Thymus (tissue), 11 donors: ENCODE measurements at regions not wholly inside any gene's neighbourhood (a gene's known extent, or its start where the extent isn't known, plus 50 kb on each side); places are given as distances from the start of the nearest gene placed in this dataset.

ENCODE experiments used
- DNase-seq, 9 donors: peaks; one replicate each; pipeline ENCODE4 v3.0.0-alpha.2; 2013; ENCODE audit warnings: low spot score in 9 of 9, low read depth in 6 of 9, missing footprints in 1 of 9
- H3K27ac ChIP-seq, 2 donors: one replicate each; pipeline ENCODE4 v1.5.1; 2013; ENCODE audit warnings: control low read depth in 1 of 2, low read depth in 1 of 2, low read length in 1 of 2, mild to moderate bottlenecking in 1 of 2, moderate library complexity in 1 of 2
- H3K27me3 ChIP-seq, 2 donors: one replicate each; pipeline ENCODE4 v1.5.1; 2013; ENCODE audit warnings: low read length in 1 of 2; ENCODE audit not compliant: control insufficient read depth in 2 of 2, insufficient read depth in 1 of 2
- H3K36me3 ChIP-seq, 2 donors: one replicate each; pipeline ENCODE4 v1.5.1; 2013; ENCODE audit warnings: low read length in 1 of 2, mild to moderate bottlenecking in 1 of 2, moderate library complexity in 1 of 2; ENCODE audit not compliant: control insufficient read depth in 2 of 2, insufficient read depth in 2 of 2
- H3K4me1 ChIP-seq, 2 donors: one replicate each; pipeline ENCODE4 v1.5.1; 2013; ENCODE audit warnings: low read length in 2 of 2; ENCODE audit not compliant: control insufficient read depth in 2 of 2, insufficient read depth in 2 of 2
- H3K4me3 ChIP-seq, 2 donors: one replicate each; pipeline ENCODE4 v1.5.1; 2013; ENCODE audit warnings: low read length in 2 of 2, control low read depth in 1 of 2, mild to moderate bottlenecking in 1 of 2
- H3K9me3 ChIP-seq, 2 donors: one replicate each; pipeline ENCODE4 v1.5.1; 2013; ENCODE audit warnings: low read length in 1 of 2, mild to moderate bottlenecking in 1 of 2; ENCODE audit not compliant: control insufficient read depth in 2 of 2, insufficient read depth in 1 of 2
- WGBS: extraction: QIAGEN DNeasy Blood & Tissue Kit; methylation state at CpG from one replicate; pipeline ENCODE4 v1.1.7; 2013; 5-methylcytosine and 5-hydroxymethylcytosine counted together
- donor health status: healthy.

- WGBS: 94% methylated on average over 1 of the region's 1 CpG
- H3K27me3 ChIP-seq: no peaks in the 10 kb centered on the region
Observed at GRCh38 chr20:55386686-55387085, 618.6 kb downstream of the CBLN4 start.

GRCh38 chr20:55375920-55376319, 629.4 kb downstream of the CBLN4 start:
- no peaks in the 10 kb centered on the region for H3K27me3 ChIP-seq
- 80% methylated on average over 10 of the region's 10 CpGs for WGBS
- no peaks in the 10 kb centered on the region for H3K9me3 ChIP-seq
- H3K4me1 ChIP-seq: no peaks in the 10 kb centered on the region
- H3K36me3 ChIP-seq: no peaks in the 10 kb centered on the region
- no peak for DNase-seq
- H3K4me3 ChIP-seq: no peak overlapping the region
- H3K27ac ChIP-seq: no peak overlapping the region

More at GRCh38 chr20:55386686-55387085, 618.6 kb downstream of the CBLN4 start:
- no peak overlapping the region for H3K27ac ChIP-seq
- H3K4me1 ChIP-seq: no peaks in the 10 kb centered on the region
- no peaks in the 10 kb centered on the region for H3K36me3 ChIP-seq
- DNase-seq: no peak
- H3K9me3 ChIP-seq: no peaks in the 10 kb centered on the region
- no peak overlapping the region for H3K4me3 ChIP-seq

DNA sequence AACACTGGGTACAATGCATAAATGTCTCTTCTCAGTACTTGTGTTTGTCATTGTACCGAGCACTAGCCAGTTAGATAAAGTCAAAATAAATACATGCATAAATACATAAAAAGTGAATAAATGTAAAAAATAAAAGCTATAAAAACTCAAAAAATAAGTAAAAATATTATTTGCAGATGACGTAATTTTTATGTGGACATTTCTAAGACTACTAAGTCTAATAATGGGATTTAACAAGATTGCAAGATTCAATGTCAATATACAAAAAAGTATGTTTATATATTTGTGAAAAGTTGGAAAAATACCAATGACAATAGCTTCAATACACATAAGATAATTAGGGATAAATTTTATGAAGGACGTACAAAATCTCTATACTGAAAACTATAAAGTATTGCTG, 639.6 kb downstream of the CBLN4 start:
- Histone ChIP-seq H3K4me1 (no peaks in the 10 kb centered on the region), H3K27me3 (no peaks in the 10 kb centered on the region), H3K27ac (no peak overlapping the region), H3K36me3 (no peaks in the 10 kb centered on the region), H3K4me3 (no peak overlapping the region), H3K9me3 (no peaks in the 10 kb centered on the region)
- 97% methylated on average over 3 of the region's 3 CpGs for WGBS
- DNase-seq: no peak

DNA sequence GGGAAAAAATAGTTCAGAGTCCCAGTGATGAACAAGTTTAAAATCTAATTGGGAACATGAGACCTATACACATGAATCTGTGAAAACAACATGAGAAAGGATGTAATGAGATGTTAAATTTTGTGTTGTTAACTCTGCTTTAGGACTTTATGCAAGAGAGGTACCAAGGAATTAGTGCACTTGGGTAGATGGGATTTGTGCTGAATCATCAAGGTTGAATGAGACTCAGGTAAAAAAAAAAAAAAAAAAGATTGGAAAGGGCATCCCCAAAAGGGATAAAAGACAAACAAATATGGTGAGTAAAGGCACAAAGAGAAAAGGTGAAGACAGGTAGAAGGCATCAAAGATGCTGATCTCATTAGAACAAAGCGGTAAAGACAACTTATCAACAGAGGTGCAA, 644.4 kb downstream of the CBLN4 start:
- 98% methylated on average over 1 of the region's 1 CpG for WGBS
- no peaks in the 10 kb centered on the region for H3K36me3 ChIP-seq

DNA sequence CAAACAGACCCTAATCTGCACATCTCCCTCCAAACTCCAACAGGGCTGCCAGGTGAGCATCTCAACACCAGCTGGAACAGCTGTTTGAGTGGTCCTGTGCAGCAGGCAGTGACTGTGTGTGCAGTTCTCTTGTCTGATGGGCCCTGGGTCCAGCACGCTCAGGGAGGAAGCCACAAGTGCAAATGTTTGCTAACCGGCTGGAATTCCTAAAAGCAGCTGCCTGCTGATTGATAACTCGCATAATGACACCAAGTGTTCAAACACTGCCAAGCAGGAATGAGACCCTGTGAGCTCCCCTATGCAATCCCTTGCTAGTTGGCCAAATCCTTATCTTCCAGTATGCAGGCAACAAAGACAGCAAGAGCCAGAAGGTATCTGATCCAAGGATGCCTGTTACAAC, 650.6 kb downstream of the CBLN4 start:
- H3K27me3 ChIP-seq: no peaks in the 10 kb centered on the region
- DNase-seq: no peak
- H3K4me1 ChIP-seq: no peaks in the 10 kb centered on the region
- no peak overlapping the region for H3K4me3 ChIP-seq
- no peaks in the 10 kb centered on the region for H3K36me3 ChIP-seq
- H3K9me3 ChIP-seq: no peaks in the 10 kb centered on the region
- 56% methylated on average over 3 of the region's 3 CpGs for WGBS
- H3K27ac ChIP-seq: no peak overlapping the region

More for the DNA sequence above, 644.4 kb downstream of the CBLN4 start:
- no peak overlapping the region for H3K27ac ChIP-seq
- H3K27me3 ChIP-seq: no peaks in the 10 kb centered on the region
- no peaks in the 10 kb centered on the region for H3K4me1 ChIP-seq
- no peaks in the 10 kb centered on the region for H3K9me3 ChIP-seq
- DNase-seq: no peak
- H3K4me3 ChIP-seq: no peak overlapping the region

- no peaks in the 10 kb centered on the region for H3K36me3 ChIP-seq
- no peaks in the 10 kb centered on the region for H3K9me3 ChIP-seq
- H3K4me1 ChIP-seq: no peaks in the 10 kb centered on the region
- H3K4me3 ChIP-seq: no peak overlapping the region
- H3K27ac ChIP-seq: no peak overlapping the region
- DNase-seq: no peak
- WGBS: 95% methylated on average over 1 of the region's 1 CpG
- H3K27me3 ChIP-seq: no peaks in the 10 kb centered on the region
Observed at GRCh38 chr20:55353206-55353605, 652.1 kb downstream of the CBLN4 start.

DNA sequence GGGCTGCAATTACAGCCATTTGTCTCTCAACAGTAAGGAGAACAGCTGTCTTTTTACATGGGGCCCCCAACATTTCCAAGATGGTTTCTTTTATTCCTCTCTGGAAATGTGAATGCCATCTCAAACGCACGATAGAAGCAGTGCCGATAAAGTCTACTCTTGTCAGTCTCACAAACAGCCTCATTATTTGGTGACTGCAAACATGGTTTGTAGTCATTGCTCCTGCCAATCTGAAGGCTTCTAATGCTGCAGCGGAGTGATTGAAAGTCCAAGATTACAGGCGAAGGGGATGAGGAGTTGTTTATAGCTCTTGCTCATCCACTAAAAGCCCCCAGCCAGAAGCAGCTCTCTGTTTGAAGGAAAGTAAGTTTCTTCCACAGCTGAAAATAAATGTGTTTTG, 657.1 kb downstream of the CBLN4 start:
- Histone ChIP-seq H3K4me1 (no peaks in the 10 kb centered on the region), H3K9me3 (no peaks in the 10 kb centered on the region), H3K27ac (no peak overlapping the region), H3K4me3 (no peak overlapping the region), H3K36me3 (no peaks in the 10 kb centered on the region), H3K27me3 (no peaks in the 10 kb centered on the region)
- DNase-seq: no peak
- 93% methylated on average over 5 of the region's 5 CpGs for WGBS

DNA sequence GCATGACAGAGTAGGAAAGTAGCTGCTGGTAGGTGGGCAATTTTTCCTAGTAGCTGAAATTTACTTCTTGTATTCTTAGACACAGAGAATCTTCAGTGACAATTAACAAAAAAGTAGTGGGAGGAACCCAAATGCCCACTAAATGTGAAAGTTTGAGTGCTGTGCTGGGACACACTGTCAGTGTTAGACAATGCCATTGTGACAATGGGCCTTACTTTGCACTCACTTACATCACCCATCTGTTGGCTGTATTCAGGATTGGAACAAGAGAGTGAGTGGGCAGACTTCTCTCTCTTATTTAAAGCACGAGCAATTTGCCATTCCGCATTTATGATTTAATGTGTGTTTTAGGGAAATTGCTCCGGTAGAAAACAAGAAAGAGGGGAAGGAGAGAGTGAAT, 662.5 kb downstream of the CBLN4 start:
- Histone ChIP-seq H3K27me3 (no peaks in the 10 kb centered on the region), H3K36me3 (no peaks in the 10 kb centered on the region), H3K27ac (no peak overlapping the region), H3K4me3 (no peak overlapping the region), H3K4me1 (no peaks in the 10 kb centered on the region), H3K9me3 (no peaks in the 10 kb centered on the region)
- no peak for DNase-seq
- 93% methylated on average over 3 of the region's 3 CpGs for WGBS

DNA sequence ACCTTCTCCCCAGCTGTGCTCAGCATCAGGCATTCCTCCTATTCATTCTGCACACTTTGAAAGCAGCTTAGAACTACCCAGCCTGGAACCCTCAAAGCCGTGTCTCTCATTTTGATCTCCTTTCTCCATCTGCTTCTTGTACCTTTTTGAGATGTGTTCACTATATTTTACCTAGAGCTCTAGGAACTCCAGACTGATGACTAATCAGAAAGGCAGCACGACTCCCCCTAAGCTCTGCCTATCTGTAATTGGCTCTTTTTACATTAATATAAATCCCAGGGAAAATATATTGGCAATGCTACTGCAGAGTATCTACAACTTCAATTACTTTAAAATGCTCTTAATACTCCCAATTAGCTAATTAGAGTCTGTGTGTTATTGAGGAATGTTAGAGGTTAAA, 671.5 kb downstream of the CBLN4 start:
- WGBS: 75% methylated on average over 2 of the region's 2 CpGs
- Histone ChIP-seq H3K36me3 (no peaks in the 10 kb centered on the region), H3K4me3 (no peak overlapping the region)

GRCh38 chr20:55329108-55329507, 676.2 kb downstream of the CBLN4 start:
- WGBS: 88% methylated on average over 4 of the region's 4 CpGs
- Histone ChIP-seq H3K36me3 (no peaks in the 10 kb centered on the region), H3K4me3 (no peak overlapping the region), H3K27me3 (no peaks in the 10 kb centered on the region), H3K27ac (no peak overlapping the region), H3K4me1 (no peaks in the 10 kb centered on the region), H3K9me3 (peaks cover 0 to 5% of the 10 kb centered on the region in 2 donors)
- no peak for DNase-seq

More for the DNA sequence above, 671.5 kb downstream of the CBLN4 start:
- no peak overlapping the region for H3K27ac ChIP-seq
- DNase-seq: no peak
- H3K4me1 ChIP-seq: no peaks in the 10 kb centered on the region
- H3K27me3 ChIP-seq: no peaks in the 10 kb centered on the region
- no peaks in the 10 kb centered on the region for H3K9me3 ChIP-seq
